RWPE1 (cell line): ENCODE measurements at regions not wholly inside any gene's neighbourhood (a gene's known extent, or its start where the extent isn't known, plus 50 kb on each side); places are given as distances from the start of the nearest gene placed in this dataset.

Experiments used
- CTCF ChIA-PET: fragments of 350-600 bp; sonication (Branson Sonifier 250); formaldehyde crosslinking; extraction: SDS; loops from one replicate; lab custom pipeline; 2021; lab: Yijun Ruan, JAX
- POLR2A ChIA-PET: fragments of 400-600 bp; formaldehyde crosslinking; extraction: SDS; loops from one replicate; lab custom pipeline; 2020; ENCODE audit warnings: antibody characterized with exemption; ENCODE audit not compliant: low non-redundant PET; lab: Yijun Ruan, JAX
- DNase-seq: peaks from one replicate; pipeline ENCODE4 v3.0.0; 2012; ENCODE audit warnings: low spot score
- H3K27ac ChIP-seq: fragments of 450-650 bp; 2 replicates; pipeline ENCODE4 v1.5.1; 2017
- CTCF ChIP-seq: fragments of 450-650 bp; conservative IDR thresholded peaks from 2 replicates; pipeline ENCODE4 v1.5.1; 2017; ENCODE audit warnings: low read depth, mild to moderate bottlenecking

- no peak for TF ChIP-seq CTCF
- H3K27ac ChIP-seq: no peak overlapping the region
- ChIA-PET CTCF (no interaction called here), POLR2A (no interaction called here)
- DNase-seq: peak; percentile 81
Measured at GRCh38 chr4:22179124-22179874, 230.7 kb upstream of the KCNIP4 start.

GRCh38 chr4:22174640-22175039 is 226.1 kb upstream of the KCNIP4 start:
- CTCF ChIA-PET: no interaction called here
- DNase-seq: no peak
- POLR2A ChIA-PET: no interaction called here
- H3K27ac ChIP-seq: no peak overlapping the region
- no peak for TF ChIP-seq CTCF

DNA sequence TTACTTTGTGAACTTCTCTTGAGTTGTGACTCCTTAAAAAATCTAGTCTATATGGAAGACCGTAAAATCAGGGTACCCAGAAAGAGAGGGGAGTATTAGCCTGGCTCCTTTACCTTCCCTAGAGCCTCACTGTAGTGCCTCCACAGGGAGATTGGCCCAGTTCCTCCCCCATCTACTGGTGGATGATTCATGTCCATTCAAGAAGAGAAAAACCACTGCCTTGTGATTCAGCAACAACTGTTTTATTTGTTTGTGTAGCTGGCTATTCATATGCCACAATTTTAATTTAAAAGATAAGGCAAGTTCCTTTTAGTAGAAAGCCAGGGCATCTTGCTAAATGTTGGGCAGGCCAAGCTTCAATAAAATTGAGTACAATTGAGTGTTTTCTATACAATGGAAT is 221.8 kb upstream of the KCNIP4 start:
- peak; percentile 41 for DNase-seq
- CTCF ChIA-PET: interaction anchor here (0.6 kb wide), 1 partner anchor 38 kb away, joined by 3 read pairs; no protein-coding TSS in a partner anchor
- no peak for TF ChIP-seq CTCF
- POLR2A ChIA-PET: no interaction called here
- H3K27ac ChIP-seq: no peak overlapping the region

DNA sequence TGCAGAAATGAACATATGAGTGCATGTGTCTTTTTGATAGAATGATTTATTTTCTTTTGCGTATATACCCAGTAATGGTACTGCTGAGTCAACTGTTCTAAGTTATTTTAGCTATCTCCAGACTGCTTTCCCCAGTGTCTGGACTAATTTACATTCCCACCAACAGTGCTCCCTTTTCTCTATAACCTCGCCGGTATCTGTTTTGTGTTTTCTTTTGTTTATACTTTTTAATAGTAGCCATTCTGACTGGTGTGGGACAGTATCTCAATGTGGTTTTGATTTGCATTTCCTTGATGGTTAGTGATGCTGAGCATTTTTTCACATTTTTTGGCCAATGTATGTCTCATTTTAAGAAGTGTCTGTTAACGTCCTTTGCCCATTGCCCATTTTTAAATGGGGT is 218.6 kb upstream of the KCNIP4 start:
- TF ChIP-seq CTCF: no peak
- DNase-seq: no peak
- ChIA-PET CTCF (no interaction called here), POLR2A (no interaction called here)
- no peak overlapping the region for H3K27ac ChIP-seq

GRCh38 chr4:22162454-22162853 is 213.9 kb upstream of the KCNIP4 start:
- CTCF ChIA-PET: no interaction called here
- no peak overlapping the region for H3K27ac ChIP-seq
- POLR2A ChIA-PET: no interaction called here
- TF ChIP-seq CTCF: no peak
- DNase-seq: no peak

GRCh38 chr4:22130741-22131140 is 182.2 kb upstream of the KCNIP4 start:
- no peak overlapping the region for H3K27ac ChIP-seq
- DNase-seq: no peak
- ChIA-PET CTCF (interaction anchor here (1.6 kb wide), 1 partner anchor 258 kb away, joined by 10 read pairs; no protein-coding TSS in a partner anchor), POLR2A (no interaction called here)
- TF ChIP-seq CTCF: no peak
